HG03064 (cell line): ENCODE measurements at regions not wholly inside any gene's neighbourhood (a gene's known extent, or its start where the extent isn't known, plus 50 kb on each side); places are given as distances from the start of the nearest gene placed in this dataset.
"Not testable (repeated sequence)": the region's sequence is repeated elsewhere in the genome, so short reads cannot be mapped to it uniquely, and the experiment has no call there.

ENCODE experiments used
- ATAC-seq: cut with Tn5 transposase; IDR thresholded peaks from one replicate; pipeline ENCODE4 v1.9.1; 2021; ENCODE audit warnings: low read depth; ENCODE audit not compliant: unreplicated experiment

DNA sequence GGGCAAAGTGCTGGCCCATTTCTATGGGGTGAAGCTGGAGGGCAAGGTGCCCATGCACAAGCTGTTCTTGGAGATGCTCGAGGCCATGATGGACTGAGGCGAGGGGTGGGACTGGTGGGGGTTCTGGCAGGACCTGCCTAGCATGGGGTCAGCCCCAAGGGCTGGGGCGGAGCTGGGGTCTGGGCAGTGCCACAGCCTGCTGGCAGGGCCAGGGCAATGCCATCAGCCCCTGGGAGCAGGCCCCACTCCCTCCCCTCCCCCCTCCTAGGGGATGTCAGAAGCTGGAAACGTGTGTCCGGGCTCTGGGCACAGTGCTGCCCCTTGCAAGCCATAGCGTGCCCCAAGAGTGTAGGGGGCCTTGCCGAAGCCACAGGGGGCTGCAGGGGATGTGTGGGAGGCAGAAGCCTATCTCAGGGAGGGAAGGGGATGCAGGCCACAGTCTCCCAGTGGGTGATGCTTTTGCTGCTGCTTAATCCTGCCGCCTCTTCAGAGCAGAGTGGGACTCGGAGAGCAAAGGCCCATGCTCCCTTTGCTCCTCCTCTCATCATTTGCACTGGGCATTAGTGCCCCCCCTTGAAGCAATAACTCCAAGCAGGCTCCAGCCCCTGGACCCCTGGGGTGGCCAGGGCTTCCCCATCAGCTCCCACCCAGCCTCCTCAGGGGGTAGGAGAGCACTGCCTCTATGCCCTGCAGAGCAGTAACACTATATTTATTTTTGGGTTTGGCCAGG lies 85.2 kb downstream of the MRPL57 start:
- not testable (repeated sequence) for ATAC-seq

DNA sequence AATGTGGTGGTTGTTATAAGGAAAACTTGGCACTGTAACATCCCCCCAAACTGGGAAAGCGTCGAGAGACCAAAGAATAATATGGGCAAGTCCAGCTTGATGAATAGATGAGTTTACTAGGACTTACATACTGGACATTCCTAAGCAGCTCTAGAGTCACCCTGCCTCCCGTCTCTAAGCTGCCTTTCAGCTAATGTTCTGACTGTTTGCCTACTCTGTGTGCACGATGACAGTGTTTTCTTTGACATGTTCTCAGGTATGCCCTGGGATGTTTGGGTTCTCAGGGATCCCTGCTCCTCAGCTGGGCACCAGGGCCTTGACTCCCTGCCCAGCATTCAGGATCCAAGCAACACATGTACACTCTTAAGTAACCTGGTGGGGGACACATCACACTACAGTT lies 87.5 kb downstream of the MRPL57 start:
- not testable (repeated sequence) for ATAC-seq

DNA sequence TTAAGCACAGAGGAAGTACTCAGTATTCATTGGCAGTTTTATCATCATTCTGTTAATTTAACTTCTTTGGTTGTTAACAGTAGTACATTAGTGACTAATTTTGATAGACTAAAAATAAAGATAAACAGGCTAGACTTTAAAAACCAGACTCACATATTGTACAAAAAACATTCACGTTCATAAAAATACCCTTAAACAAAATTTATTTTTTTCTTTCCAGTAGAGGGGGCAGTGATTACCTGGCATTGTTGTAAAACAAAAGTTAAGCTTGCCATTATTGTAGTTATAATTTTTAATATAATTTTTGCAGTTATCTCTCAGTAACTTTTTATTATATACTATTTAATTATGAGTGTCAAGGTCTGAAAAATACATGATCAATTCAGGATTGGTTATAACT lies 92.0 kb downstream of the MRPL57 start:
- not testable (repeated sequence) for ATAC-seq

DNA sequence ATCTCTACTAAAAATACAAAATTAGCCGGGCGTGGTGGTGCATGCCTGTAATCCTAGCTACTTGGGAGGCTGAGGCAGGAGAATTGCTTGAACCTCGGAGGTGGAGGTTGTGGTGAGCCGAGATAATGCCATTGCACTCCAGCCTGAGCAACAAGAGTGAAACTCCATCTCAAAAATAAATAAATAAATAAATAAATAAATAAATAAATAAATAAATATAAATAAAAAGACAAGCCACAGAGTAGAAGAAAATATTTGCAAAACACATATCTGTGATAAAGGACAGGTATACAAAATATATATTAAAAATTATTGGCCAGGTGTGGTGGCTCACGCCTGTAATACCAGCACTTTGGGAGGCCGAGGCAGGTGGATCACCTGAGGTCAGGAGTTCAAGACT lies 96.0 kb downstream of the MRPL57 start:
- not testable (repeated sequence) for ATAC-seq

DNA sequence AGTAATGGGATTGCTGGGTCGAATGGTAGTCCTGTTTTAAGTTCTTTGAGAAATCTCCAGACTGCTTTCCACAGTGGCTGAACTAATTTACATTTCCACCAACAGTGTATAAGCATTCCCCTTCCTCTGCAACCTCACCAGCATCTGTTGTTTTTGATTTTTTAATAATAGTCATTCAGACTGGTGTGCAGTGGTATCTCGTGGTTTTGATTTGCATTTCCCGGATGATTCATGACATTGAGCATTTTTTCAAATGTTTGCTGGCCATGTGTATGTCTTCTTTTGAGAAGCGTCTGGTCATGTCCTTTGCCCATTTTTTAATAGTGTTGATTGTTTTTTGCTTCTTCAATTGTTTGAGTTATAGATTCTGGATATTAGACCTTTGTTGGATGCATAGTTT lies 98.0 kb downstream of the MRPL57 start:
- not testable (repeated sequence) for ATAC-seq

GRCh38 chr13:21282065-21282464 lies 105.6 kb downstream of the MRPL57 start:
- no peak for ATAC-seq

DNA sequence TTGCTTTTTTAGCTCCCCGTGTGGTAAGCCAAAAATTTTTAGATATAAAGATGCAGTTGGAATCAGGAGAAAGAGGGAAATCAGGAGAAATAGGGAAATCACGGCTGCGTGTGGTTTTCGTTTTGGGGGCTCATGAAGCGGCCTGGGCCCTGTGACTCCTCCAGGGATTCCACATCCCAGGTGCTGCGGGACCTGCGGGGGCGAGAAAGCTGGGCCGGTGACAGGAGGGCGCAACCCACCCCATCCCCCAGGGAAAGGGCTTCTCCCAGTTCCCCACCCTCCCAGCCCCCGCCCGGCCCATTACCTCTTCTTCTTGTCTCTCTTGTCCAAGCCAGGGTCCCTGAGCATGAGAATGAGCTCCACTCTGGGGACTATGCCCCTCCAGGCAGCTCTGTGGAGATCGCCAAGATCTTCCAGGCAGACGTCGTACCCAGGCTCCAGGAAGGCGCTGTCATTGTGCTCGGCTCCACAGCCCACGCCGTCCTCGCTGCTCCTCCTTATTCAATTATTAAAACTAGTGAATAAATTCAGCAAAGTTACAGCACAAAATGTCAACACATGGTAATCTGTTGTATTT lies 111.0 kb downstream of the MRPL57 start:
- no peak for ATAC-seq

DNA sequence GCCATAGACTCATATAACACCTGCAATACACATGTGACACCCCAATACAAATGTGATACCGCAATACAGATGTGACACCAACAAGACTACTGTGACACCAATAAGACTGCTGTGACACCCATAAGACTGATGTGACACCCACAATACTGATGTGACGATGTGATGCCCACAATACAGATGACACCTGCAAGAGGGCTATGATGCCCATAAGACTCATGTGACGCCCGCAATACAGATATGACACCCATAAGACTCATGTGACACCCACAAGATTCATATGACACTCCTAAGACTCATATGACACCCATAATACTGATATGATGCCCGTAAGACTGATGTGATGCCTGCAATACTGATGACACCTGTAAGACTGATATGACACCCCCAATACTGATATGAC lies 113.0 kb downstream of the MRPL57 start:
- no peak for ATAC-seq

DNA sequence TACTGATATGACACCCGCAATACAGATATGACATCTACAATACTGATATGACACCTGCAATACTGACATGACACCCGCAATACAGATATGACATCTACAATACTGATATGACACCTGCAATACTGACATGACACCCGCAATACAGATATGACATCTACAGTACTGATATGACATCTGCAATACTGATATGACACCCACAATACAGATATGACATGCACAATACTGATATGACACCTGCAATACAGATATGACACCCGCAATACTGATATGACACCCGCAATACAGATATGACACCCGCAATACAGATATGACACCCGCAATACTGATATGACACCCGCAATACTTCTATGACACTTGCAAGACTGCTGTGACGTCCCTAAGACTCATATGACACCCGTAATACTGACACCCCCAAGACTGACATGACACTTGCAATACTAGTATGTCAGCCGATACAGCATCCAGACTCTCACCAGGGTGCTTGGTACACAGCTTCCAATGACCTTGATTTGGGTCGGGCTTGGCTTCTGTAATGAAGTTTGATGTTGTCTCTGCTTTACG lies 114.1 kb downstream of the MRPL57 start:
- ATAC-seq = not testable (repeated sequence)

- ATAC-seq = no peak
Measured at GRCh38 chr13:21291840-21292239, 115.4 kb downstream of the MRPL57 start.

GRCh38 chr13:21296991-21297390 lies 120.5 kb downstream of the MRPL57 start:
- ATAC-seq = not testable (repeated sequence)

- ATAC-seq = no peak
Measured at GRCh38 chr13:21297447-21297846, 121.0 kb downstream of the MRPL57 start.

GRCh38 chr13:21297914-21298831 lies 121.7 kb downstream of the MRPL57 start:
- peak; percentile 82 for ATAC-seq

DNA sequence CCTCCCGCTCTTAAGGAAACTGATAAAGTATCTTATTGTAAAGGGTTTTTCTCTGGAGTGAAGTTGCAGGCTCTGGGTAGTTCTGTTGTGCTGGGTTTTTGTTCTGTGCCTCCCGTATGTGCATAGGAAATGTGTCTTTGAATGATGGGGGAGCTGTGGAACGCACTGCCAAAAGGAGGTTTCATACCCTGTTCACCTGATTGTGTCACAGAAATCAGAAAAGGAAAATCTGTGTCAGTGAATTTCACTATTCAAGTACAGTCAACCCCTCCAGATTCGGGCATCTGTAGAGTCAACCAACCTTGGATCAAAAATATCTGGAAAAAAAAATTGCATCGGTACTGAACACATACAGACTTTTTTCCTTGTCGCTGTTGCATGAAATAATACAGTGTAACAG lies 127.8 kb downstream of the MRPL57 start:
- ATAC-seq = no peak

DNA sequence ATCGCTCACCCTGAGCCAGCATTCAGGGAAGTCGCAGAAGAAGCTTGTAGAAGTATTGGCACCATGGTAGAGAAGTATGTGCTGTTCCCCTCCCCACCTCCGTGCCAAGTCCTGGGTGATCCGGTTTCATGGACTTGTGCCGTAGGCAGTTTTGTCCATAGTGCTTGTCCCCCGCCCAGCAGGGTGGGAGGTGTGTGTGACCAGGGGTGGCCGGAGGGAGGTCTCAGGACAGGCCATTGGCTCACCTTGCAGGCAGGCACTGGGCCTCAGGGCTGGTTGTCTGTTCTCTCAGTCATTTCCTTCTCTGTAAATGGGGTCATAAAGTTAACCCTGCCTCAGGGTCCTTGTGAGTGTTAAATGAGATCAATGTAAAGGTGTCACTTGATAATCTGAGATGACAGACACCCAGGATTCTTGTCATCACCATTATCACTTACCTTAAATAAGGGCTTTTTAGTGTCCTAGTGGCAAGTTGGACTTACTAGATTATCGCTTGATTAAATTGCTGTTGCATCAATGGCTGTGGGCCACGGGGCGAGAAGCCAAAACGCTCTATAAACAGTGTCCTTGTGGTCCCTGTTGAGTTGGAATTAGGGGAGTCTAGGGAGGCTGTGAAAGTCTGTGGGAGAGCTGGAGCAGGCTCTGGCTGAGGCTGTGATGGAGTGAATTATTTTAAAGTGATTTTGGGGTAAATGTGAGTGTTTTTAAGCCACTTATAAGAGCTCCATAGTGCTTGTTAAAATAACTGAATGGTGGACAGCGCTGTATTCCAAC lies 130.0 kb downstream of the MRPL57 start:
- not testable (repeated sequence) for ATAC-seq

DNA sequence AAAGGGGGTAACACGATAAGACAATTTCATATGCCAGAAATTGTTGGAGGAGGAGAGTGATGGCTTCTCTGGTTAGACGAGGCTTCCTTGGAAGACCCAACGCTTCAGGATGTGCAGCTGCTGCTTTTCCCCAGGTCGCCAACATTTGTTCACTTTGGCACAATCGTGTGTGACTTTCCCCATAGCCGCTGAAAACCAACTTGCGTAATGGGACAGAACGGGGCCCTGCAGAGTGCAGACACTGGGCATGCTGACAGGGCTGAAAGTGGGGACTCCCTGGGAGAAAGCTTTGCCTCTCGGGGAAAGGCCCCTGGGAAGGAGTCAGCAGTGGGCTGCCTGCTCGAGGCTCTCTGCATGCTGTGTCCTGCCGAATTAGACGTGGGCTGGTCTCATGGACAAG lies 130.7 kb downstream of the MRPL57 start:
- not testable (repeated sequence) for ATAC-seq

- no peak for ATAC-seq
Measured at GRCh38 chr13:21308906-21309305, 132.4 kb downstream of the MRPL57 start.

- no peak for ATAC-seq
Measured at GRCh38 chr13:21309542-21310172, 133.2 kb downstream of the MRPL57 start.

- ATAC-seq = no peak
Measured at GRCh38 chr13:21310220-21310619, 133.8 kb downstream of the MRPL57 start.

- not testable (repeated sequence) for ATAC-seq
Measured at GRCh38 chr13:21314976-21315375, 138.5 kb downstream of the MRPL57 start.
